ENCODE measurements at regions not wholly inside any gene's neighbourhood (a gene's known extent, or its start where the extent isn't known, plus 50 kb on each side); places are given as distances from the start of the nearest gene placed in this dataset.
"Not testable (repeated sequence)": the region's sequence is repeated elsewhere in the genome, so short reads cannot be mapped to it uniquely, and the experiment has no call there.

DNA sequence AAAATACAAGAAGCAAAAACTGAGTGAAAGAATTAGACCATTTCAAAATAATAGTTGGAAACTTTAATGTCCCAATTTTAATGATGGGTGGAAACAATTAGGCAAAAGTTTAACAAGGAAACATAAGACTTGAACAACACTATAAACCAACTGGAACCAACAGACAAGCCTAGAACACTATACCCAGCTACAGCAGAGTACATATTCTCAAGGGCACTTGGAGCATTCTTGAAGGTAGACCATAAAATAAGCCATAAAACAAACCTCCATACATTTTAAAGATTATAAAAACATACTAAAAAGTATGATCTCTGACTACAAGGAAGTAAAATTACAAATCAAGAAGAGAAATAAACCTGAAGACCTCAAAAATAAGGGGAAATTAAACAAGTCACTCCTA, 616.7 kb downstream of the SUCLG1 start:
- Histone ChIP-seq H3K36me3 (ENCODE audit: insufficient read depth, low read length) (no peaks in the 10 kb centered on the region), H3K9me3 (ENCODE audit: control insufficient read depth, insufficient read depth, low read length) (no peaks in the 10 kb centered on the region), H3K4me1 (ENCODE audit: insufficient read depth, low read length) (no peaks in the 10 kb centered on the region), H3K9ac (ENCODE audit: low read depth, low read length) (no peak overlapping the region)

- Histone ChIP-seq H3K9me3 (ENCODE audit: control insufficient read depth, insufficient read depth, low read length) (no peaks in the 10 kb centered on the region), H3K4me1 (ENCODE audit: insufficient read depth, low read length) (no peaks in the 10 kb centered on the region), H3K9ac (ENCODE audit: low read depth, low read length) (no peak overlapping the region), H3K36me3 (ENCODE audit: insufficient read depth, low read length) (no peaks in the 10 kb centered on the region)
Measured at GRCh38 chr2:83837823-83838222, 621.3 kb downstream of the SUCLG1 start.

GRCh38 chr2:83827618-83828017, 631.5 kb downstream of the SUCLG1 start:
- no peaks in the 10 kb centered on the region for H3K9me3 ChIP-seq (ENCODE audit: control insufficient read depth, insufficient read depth, low read length)
- H3K36me3 ChIP-seq (ENCODE audit: insufficient read depth, low read length), result no peaks in the 10 kb centered on the region
- no peaks in the 10 kb centered on the region for H3K4me1 ChIP-seq (ENCODE audit: insufficient read depth, low read length)
- H3K9ac ChIP-seq (ENCODE audit: low read depth, low read length), result no peak overlapping the region

DNA sequence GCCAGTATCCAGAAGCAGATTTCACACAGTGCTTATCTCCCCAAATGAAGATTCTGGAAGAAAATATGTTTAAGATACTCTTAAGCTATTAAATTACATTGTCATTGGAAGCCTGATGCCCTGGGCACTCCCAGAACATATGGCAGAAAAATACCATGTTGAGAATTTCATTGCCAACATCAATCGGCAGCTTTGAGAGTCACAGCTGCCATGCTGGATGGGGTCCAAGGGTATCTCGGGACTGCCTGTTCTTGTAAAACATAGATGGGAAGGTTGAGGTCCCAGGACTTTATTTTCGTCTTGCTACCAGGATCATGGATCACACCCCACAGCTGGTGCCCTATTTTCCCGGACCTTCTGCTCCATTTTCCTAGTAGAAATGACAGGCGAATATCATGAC, 632.5 kb downstream of the SUCLG1 start:
- Histone ChIP-seq H3K4me1 (ENCODE audit: insufficient read depth, low read length) (no peaks in the 10 kb centered on the region), H3K36me3 (ENCODE audit: insufficient read depth, low read length) (no peaks in the 10 kb centered on the region)

DNA sequence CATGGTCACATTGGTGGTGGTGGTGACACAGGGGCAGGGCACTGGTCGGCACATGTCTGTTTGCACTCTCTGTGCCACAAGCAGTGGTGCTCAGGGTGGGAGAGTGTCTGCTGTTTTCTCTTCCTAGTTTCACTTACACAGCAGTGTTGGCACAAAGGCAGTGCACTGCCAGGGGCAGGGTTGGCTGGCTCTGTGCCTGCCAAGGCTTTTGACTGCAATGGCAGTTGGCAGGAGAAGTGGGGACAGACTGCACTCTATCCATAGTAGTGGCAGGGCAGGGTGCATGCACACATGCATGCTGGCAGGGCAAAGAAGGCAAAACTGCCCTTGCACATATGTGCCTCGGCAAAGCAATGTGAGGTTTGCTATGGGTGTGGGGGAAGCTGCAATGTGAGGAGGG, 635.9 kb downstream of the SUCLG1 start:
- Histone ChIP-seq H3K9me3 (ENCODE audit: control insufficient read depth, insufficient read depth, low read length) (no peaks in the 10 kb centered on the region), H3K4me1 (ENCODE audit: insufficient read depth, low read length) (no peaks in the 10 kb centered on the region), H3K9ac (ENCODE audit: low read depth, low read length) (no peak overlapping the region), H3K36me3 (ENCODE audit: insufficient read depth, low read length) (no peaks in the 10 kb centered on the region)

More for the DNA sequence above, 632.5 kb downstream of the SUCLG1 start:
- Histone ChIP-seq H3K9ac (ENCODE audit: low read depth, low read length) (no peak overlapping the region), H3K9me3 (ENCODE audit: control insufficient read depth, insufficient read depth, low read length) (no peaks in the 10 kb centered on the region)

- Histone ChIP-seq H3K9ac (ENCODE audit: low read depth, low read length) (no peak overlapping the region), H3K9me3 (ENCODE audit: control insufficient read depth, insufficient read depth, low read length) (no peaks in the 10 kb centered on the region), H3K4me1 (ENCODE audit: insufficient read depth, low read length) (no peaks in the 10 kb centered on the region), H3K36me3 (ENCODE audit: insufficient read depth, low read length) (no peaks in the 10 kb centered on the region)
Measured at GRCh38 chr2:83817511-83817910, 641.6 kb downstream of the SUCLG1 start.

GRCh38 chr2:83808878-83809277, 650.2 kb downstream of the SUCLG1 start:
- Histone ChIP-seq H3K36me3 (ENCODE audit: insufficient read depth, low read length) (no peaks in the 10 kb centered on the region), H3K9me3 (ENCODE audit: control insufficient read depth, insufficient read depth, low read length) (no peaks in the 10 kb centered on the region), H3K9ac (ENCODE audit: low read depth, low read length) (no peak overlapping the region), H3K4me1 (ENCODE audit: insufficient read depth, low read length) (no peaks in the 10 kb centered on the region)

DNA sequence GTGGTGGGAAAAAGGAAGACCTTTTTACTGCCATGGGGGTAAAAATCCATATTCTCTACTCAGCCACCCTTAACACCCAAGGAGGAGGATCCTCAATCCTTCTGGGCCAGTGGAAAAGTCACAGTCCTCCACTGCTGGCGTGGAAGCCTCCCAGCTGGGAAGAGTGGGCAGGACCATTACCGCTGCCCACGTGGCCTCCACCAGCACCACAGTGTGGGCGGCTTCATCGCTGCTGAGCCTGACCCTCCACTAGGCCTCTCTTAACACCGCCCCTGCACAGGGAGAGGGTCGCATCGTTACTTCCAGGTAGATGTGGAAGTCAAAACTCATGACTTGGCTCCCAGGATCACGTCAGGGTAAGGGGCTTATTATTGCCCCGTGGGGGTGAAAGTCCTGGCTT, 656.5 kb downstream of the SUCLG1 start:
- H3K4me1 ChIP-seq (ENCODE audit: insufficient read depth, low read length), result no peaks in the 10 kb centered on the region
- H3K36me3 ChIP-seq (ENCODE audit: insufficient read depth, low read length), result no peaks in the 10 kb centered on the region
- no peaks in the 10 kb centered on the region for H3K9me3 ChIP-seq (ENCODE audit: control insufficient read depth, insufficient read depth, low read length)
- H3K9ac ChIP-seq (ENCODE audit: low read depth, low read length), result no peak overlapping the region

GRCh38 chr2:83795777-83796176, 663.3 kb downstream of the SUCLG1 start:
- Histone ChIP-seq H3K9ac (ENCODE audit: low read depth, low read length) (no peak overlapping the region), H3K9me3 (ENCODE audit: control insufficient read depth, insufficient read depth, low read length) (peaks cover 5% of the 10 kb centered on the region; the same call in 1 of the 2 replicates), H3K4me1 (ENCODE audit: insufficient read depth, low read length) (no peaks in the 10 kb centered on the region), H3K36me3 (ENCODE audit: insufficient read depth, low read length) (no peaks in the 10 kb centered on the region)

DNA sequence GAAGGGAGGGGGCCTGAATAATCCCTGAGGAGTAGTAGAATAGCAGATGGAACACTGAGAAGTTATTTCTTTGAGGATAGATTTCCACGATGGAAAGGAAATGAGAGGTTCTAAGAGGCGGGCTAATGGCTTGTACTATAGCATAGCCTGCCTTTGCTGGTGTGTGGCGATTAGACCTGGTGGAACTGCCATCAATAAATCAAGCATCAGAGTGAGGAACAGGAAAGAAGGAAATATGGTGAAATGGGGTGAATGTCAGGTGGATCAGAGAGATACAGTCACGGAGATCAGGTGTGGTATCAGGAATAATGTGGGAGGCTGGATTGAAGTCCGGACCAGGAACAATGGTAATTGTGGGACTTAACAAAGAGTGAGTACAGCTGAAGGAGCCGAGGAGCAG, 668.6 kb downstream of the SUCLG1 start:
- not testable (repeated sequence) for H3K9ac ChIP-seq (ENCODE audit: low read depth, low read length); H3K36me3 ChIP-seq (ENCODE audit: insufficient read depth, low read length); H3K9me3 ChIP-seq (ENCODE audit: control insufficient read depth, insufficient read depth, low read length)
- peaks cover 13% of the 10 kb centered on the region; the same call in 1 of the 2 replicates for H3K4me1 ChIP-seq (ENCODE audit: insufficient read depth, low read length)

DNA sequence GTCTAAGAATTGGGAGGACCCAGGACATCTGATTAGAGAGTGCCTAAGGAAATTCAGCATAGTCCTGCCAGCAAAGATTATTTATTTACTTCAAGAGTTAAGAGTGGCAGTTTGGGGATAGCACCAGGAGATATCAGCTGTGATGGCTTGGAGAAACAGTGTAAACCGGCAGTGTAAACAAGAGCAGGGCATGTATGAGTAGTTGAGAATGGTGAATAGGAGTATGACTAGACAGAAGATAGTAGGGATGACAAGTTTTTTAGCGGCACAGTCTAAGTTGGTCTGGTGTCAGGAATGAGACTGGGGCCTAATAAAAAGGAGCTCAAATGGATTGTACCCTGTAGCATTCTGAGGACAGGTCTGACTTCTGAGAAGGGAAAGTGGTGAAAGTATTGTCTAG, 669.4 kb downstream of the SUCLG1 start:
- not testable (repeated sequence) for H3K36me3 ChIP-seq (ENCODE audit: insufficient read depth, low read length); H3K9me3 ChIP-seq (ENCODE audit: control insufficient read depth, insufficient read depth, low read length); H3K9ac ChIP-seq (ENCODE audit: low read depth, low read length)
- peaks cover 17% of the 10 kb centered on the region; the same call in 1 of the 2 replicates for H3K4me1 ChIP-seq (ENCODE audit: insufficient read depth, low read length)

DNA sequence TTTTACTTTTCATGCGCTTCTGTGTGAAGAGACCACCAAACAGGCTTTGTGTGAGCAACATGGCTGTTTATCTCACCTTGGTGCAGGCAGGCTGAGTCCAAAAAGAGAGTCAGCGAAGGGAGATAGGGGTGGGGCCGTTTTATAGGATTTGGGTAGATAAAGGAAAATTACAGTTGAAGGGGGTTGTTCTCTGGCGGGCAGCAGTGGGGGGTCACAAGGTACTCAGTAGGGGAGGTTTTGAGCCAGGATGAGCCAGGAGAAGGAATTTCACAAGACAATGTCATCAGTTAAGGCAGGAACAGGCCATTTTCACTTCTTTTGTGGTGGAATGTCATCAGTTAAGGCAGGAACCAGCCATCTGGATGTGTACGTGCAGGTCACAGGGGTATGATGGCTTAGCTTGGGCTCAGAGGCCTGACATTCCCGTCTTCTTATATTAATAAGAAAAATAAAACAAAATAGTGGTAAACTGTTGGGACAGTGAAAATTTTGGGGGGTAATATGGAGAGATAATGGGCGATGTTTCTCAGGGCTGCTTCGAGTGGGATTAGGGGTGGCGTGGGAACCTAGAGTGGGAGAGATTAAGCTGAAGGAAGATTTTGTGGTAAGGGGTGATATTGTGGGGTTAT, 670.0 kb downstream of the SUCLG1 start:
- H3K4me1 ChIP-seq (ENCODE audit: insufficient read depth, low read length), result peaks cover 17% of the 10 kb centered on the region; the same call in 1 of the 2 replicates
- not testable (repeated sequence) for H3K9me3 ChIP-seq (ENCODE audit: control insufficient read depth, insufficient read depth, low read length); H3K9ac ChIP-seq (ENCODE audit: low read depth, low read length); H3K36me3 ChIP-seq (ENCODE audit: insufficient read depth, low read length)

DNA sequence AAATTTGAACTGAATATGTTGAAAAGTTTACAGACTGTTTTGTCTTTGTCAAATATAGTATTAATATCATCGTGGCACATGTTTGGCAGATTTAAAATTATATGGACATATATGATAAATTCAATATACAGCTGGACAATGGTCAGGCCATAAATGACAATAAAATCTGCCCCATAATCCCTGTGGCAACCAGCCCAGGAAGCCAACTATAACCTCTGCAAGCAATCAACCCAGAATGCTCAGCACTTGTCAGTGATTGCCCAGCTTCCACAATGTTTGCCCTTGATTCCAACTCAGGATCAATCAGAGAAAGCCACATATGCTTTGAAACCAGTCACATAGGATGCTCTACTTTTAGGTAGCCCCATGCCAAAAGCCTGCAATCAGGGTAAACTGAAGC, 671.9 kb downstream of the SUCLG1 start:
- H3K36me3 ChIP-seq (ENCODE audit: insufficient read depth, low read length), result no peaks in the 10 kb centered on the region
- no peaks in the 10 kb centered on the region for H3K9me3 ChIP-seq (ENCODE audit: control insufficient read depth, insufficient read depth, low read length)
- peaks cover 17% of the 10 kb centered on the region; the same call in 1 of the 2 replicates for H3K4me1 ChIP-seq (ENCODE audit: insufficient read depth, low read length)
- H3K9ac ChIP-seq (ENCODE audit: low read depth, low read length), result no peak overlapping the region

- Histone ChIP-seq H3K9me3 (ENCODE audit: control insufficient read depth, insufficient read depth, low read length) (no peaks in the 10 kb centered on the region), H3K9ac (ENCODE audit: low read depth, low read length) (no peak overlapping the region), H3K4me1 (ENCODE audit: insufficient read depth, low read length) (peaks cover 17% of the 10 kb centered on the region; the same call in 1 of the 2 replicates), H3K36me3 (ENCODE audit: insufficient read depth, low read length) (no peaks in the 10 kb centered on the region)
Measured at GRCh38 chr2:83786140-83786539, 672.9 kb downstream of the SUCLG1 start.

DNA sequence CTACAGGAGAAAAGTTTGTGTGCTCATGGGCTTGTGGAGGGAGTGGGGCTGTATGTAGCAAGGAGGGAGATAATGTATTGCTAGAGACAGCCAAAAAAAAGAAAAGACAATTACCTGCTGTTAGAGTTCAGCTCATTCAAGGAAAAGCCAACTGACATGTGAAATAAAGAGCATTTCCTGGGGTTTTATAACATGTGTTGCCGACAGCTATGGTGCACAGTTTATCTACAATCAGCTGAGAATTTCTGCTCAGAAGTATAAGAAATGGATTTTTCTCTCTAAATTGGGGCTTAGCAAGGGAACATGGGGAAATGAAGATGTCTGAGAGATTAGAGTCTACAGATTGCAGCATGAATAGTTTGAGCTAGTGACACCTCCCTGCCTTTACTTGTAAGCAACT, 674.1 kb downstream of the SUCLG1 start:
- no peaks in the 10 kb centered on the region for H3K36me3 ChIP-seq (ENCODE audit: insufficient read depth, low read length)
- H3K9me3 ChIP-seq (ENCODE audit: control insufficient read depth, insufficient read depth, low read length), result no peaks in the 10 kb centered on the region
- H3K4me1 ChIP-seq (ENCODE audit: insufficient read depth, low read length), result peaks cover 17% of the 10 kb centered on the region; the same call in 1 of the 2 replicates
- H3K9ac ChIP-seq (ENCODE audit: low read depth, low read length), result no peak overlapping the region
